DMS79 (cell line): ENCODE measurements at regions not wholly inside any gene's neighbourhood (a gene's known extent, or its start where the extent isn't known, plus 50 kb on each side); places are given as distances from the start of the nearest gene placed in this dataset.

ENCODE experiments used
- DNase-seq: peaks from one replicate; lab custom pipeline; 2025; lab: John Stamatoyannopoulos, UW

DNA sequence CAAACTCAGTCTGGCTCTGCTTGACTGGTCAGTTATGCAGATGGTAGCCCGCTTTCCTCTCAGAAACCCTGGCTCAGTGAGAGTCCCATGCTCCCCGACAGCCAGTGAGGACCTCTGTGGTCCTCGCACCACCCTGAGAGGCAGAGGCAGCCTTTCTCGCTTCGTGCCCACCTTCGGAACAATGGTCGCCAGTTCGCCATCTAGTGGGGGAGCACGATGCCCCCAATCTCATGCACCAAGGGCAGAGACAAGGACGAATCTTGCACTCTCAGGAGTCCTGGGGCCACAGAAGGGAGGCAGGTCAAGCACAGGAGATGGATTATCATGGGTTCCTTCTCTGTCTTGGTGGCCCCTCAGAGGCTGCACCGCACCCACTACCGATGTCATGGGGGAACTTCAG is 75.2 kb downstream of the RHCG start:
- no peak for DNase-seq

DNA sequence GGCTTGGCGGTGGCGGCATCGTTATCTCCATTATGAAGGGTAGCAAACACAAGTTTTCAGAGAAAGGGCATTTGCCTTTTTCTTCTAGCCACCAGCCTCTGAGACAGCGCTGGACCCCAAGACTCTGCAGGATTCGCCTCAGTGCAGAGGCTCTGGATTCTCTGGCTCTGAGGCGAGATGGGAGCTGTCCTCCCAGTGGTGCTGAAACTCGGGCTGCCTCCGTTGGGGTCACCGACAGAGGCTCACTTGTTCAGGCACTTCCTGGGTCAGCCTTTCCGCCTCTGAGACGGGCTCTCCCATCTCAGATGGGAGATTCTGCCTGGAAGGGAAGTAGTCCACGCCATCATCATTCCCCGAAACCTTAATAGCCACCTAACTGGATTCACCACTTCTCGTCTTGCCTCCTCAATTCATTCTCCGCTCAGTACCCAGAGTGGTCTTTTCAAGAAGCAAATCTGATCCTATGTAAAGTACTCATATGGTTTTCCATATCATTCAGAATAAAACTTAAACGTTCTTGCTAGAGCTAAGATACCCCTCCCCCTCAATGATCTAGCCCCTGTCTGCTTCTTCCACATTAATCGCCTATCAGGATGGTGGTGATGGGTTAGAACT is 76.9 kb downstream of the RHCG start:
- no peak for DNase-seq

DNA sequence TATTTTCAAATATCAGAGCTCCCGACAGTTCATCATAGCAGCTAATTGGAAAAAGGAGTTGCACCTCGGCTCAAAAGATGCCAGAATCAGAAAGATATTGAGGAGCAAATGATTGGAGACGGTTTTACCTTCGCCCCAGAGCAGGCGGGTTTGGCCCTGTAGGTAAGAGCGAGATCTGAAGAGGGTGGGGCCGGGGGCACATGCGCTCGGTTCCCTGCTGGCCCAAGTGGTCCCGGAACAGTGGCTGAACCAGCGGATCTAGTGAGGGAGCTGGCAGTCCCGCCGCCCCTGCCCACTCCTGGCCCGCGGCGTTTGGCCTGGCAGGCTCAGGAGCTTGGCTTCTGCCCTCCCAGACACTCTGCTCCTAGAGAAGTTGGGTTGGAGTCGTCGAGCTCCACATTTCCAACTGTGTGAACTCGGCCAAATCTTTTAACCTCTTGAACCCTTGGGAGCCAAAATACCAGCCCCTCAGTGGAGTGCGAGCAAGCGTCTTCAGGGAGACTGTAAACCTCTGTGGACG is 79.1 kb downstream of the RHCG start:
- no peak for DNase-seq

DNA sequence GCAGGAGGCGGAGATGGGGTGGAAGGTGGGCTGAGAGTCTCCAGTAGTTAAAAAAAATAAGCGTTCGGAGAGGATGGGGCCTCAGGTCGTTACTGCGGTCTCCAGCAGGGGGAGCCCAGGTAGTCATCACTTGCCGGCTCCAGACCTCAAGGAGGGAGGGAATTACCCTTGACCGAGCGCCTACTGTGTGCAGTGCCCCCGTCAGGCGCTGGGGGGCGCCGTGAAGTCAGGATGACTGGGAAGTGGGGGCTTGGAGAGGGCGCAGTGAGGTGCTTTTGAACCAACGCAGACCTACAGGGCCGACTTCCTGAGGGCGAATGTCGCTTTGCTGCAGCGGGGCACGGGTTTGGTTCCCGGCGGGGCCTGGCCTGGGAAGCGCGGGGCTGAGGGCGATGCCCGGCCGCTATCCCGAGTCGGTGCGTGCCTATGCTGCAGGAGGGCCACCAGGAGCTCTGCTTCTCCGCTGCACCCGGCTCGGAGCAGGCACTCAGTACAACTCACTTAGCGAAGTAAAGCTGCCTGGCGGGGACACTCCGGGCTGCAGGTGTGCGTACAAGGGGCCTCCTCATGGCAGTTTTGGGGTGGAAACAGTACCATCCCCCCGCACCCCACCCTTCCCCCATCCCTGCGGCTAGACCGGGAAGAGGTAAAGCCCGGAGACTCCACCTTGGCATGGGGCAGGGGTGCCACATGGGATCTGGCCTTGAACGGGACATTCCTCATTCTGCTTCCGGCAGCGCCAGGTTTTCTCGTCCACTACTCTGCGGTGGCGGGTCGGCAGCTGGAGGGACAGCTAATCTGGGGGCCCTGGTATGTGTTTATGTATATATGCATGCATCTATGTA is 79.8 kb downstream of the RHCG start:
- DNase-seq = no peak

DNA sequence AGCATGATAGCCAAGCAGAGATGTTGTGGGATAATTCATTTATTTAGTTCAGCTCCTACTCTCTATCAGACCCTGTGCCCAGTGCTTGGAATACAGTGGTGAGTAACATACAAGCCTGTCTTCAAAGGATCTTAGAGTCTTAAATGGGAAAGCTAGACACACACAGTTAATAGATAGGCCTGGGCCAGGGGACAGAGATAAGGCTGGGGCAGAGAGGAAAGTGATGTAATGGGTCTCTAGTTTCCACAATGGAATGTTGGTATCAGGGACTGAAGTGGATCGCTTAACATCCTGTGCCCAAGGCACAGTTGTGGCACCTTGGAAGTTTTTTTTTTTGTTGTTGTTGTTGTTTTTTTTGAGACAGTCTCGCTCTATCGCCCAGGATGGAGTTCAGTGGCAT is 79.9 kb upstream of the POLG start:
- no peak for DNase-seq

DNA sequence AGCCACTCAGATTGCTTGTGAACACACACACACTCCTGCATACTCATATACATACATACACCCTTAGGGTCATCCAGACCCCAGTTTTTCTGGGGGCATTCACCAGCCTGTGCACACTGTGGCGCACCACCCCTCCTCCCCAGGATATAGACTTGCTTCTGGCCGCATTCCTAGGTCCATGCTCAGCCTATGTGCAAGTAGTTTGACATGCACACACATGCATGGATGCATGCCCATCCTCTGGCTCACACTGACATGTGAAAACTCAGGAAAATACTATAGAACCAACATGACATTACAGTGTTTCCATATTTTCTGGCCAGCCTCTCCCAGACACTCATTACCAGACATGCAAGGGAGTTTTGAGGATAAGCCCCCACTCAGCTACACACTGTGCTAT is 79.3 kb upstream of the POLG start:
- no peak for DNase-seq

DNA sequence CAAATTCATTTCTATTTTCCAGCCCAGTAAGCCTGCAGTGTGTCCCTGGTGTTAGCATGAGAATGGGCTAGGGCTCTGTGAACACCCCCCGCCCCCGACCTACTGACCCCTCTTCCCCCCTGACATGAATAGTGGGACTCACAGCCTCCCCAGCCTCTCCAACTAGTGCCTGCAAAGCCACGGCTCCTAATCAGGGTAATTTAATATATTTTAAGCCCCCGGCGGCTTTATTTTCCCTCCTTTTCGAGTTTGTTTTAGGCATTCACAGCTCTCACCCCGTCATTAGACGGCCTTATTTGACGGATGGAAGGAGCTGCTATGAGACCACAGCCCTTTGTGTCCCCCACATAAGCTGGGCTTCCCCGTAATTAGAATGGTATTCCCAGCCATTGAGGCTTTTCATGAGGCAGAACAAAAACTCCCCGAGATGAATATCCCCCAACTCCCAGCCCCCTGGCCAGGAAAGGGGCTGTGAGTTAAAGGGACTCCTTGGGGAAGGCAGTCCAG is 78.3 kb upstream of the POLG start:
- DNase-seq = no peak

DNA sequence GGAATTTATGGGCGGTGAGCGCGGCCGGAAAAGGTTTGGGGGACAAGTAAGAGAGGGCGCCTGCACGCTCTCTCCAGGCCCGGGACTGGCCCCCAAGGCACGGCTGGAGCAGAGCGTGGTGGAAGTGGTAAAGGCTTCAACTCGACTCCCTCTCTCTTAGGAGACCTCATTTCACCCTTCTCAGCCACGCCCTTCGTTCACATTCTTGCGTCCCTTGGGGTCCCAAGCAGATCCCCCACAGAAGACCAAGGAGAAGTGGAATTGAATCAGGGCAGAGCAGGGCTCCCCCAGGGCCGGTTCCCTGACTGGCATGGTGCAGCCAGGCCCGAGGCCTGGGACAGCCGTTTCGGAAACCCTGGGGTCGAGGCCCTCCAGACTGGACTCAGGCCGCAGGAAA is 75.4 kb upstream of the POLG start:
- DNase-seq = no peak

DNA sequence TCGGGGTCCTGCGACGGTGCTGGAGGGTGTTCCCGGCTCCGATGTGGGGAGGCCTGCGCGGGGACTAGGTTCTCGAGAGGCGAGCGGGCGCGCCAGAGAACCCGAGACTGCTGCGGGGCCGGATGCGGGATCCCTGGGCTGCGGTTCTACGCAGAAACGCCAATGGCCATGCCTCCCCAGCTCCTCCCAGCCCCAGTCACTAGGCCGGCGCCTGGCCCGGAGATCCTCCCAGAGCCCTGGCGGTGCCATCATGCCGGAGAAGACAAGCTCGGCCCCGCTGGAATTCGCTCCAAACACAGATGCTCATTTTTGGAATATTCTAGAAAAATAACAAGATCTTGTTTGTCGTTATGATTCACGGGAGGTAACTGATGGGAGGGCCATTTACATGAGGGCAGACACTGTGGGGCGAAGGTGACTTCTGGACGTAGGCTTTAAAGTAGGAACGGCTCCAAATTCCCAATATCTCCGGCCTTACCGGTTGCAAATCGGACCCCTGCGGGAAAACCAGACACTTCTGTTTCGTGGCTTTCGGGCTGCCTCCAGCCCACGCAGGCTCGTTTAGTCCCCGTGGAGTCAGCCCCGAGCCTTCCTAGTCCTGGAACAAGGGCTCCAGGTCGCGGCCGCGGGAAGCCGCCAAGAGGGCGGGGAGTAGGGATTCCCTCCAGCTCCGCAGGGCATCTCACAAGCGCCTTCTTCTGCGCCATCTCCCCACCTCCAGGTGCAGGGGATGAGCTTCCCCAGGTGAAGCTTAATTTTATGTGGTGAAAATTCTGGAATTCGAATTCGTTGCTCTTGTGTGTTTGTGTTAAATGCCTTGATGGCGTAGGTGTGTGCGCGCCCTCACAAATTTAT is 74.8 kb upstream of the POLG start:
- DNase-seq = no peak

DNA sequence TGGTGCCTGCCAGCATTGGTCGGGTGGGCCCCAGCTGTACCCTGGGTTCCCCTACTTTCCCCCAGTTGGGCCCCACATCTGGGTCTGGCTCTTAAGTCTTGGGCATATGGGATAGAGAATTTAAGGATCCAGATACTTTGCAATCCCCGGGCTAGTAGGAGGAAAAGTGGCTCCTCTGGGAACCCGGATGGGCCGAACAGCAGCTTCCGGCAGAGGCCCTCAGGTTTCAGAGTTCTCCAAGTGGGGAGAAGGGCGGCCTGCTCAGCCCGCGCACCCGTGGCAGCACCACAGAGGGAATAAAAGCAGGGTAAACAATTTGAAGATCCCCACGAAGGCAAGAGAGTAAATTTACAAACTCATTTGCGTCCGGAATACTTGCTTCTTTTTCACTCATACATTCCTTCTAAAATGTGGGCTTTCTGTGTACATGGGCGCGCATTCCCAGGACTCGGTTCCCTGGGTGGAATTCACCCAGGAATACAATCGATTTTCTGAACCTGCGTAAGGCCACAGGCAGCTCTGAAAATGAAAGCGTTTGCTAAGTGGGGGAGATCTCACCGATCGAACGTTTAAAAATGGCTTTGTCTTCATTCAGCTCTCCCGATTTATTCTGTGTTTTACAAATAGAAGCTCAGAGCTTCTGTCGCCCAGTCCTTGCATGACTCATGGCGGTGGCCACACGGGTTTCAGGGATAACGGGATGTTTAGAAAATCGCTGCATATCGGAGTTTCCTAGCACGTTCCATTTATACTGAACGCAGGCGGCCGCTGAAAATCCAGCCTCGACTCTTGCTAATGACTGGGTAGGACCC is 74.0 kb upstream of the POLG start:
- DNase-seq = no peak

DNA sequence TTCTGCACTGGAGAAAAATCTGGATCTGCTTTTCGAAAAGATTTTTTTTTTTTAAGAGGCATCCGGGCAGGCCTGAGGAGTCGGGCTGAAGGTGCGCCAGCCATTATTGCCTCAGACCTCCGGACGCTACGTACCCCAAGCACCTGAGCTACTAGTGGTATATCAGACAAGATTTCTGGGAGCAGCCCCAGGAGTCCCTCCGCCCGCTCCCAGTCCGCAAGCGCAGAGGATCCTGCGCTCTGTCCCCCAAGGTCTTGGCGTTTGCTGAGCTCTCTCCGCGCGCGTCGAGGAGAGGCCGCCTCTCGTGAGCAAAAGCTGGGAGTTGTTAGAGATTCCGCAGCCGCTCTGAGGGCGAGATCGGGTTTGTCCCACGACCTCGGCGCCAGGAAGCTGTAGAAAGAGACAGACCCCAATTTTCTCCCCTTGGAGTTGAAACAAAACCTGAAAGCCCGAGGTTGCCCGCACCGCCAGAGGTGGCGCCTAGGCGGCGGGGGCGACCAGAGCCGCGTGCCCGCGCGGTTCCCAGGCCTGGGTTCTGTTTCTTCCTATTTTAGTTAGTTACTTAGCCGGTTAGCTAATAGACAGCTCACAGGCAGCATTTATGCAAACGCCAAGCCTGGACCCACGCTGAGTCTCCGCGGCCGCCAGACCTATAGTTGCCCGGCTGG is 72.5 kb upstream of the POLG start:
- DNase-seq = no peak

DNA sequence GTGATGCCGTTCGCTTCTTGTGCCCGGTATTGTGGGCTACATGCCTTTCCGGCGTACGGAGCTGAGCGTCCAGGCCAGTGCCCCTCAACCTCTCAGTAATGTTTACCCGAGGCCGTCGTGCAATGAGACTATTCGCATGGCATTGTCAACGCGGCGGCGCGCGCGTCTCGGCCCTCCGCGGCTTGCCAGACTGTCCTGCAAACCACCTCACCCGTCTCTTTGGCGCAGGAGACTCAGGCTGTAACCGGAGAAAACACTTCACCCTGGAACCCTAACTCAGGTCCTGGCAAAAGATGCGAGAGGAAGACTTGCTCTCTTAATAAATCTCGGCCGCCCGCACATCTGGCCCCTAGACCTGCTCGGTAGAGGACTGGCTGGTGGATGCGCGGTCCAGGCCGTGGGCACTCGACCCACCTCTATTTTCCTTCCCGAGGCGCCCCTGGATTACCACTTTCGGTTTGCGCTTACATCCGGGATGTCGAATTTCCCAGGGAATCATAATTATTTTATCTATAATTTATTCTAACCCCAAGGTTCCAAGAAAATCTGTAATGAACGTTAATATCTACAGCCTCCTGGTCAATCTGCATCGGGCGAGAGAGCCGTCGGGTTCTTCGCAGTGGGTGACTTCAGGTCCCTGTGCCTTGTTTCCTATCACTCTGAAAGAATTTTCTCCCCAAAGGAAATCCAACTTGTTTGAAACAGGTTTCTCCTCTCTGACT is 71.8 kb upstream of the POLG start:
- DNase-seq = no peak

DNA sequence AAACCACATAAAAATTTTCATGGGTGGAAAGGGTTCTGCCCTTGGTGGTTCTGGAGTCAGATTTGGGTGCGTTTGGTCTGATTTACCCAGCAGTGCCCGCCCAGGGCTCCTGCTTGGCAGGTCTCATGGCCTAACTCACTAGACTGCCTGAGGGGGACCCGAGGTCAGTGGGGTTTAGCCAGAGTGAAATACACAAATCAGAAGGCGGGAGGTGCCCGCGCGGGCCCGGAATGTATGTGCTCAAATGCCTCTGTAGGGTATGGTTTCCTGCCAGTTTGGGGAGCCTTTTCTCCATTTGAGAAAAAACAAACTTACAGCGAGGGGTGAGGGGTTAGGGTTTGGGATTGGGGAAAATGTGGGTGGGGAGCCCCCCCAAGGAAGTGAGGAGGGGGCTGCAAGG is 70.9 kb upstream of the POLG start:
- DNase-seq = no peak

DNA sequence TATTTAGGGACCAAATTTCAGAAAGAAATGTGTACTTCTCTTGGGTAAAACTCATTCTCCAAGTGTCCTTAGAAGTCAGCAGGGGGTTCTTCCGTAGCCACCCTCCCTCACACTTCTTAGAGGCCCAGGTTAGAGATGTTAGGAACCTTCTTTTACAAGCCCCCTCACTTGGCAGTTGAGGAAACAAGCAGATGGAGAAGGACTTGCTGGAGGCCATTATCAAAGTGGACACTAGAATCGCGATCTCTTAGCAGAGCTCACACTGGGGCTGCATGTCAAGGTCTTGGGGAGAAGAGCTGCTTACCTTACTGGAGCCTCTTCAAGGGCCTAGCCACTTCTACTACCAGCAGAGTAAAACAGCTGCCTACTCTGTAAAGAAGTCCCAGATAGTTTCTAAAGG is 69.4 kb upstream of the POLG start:
- no peak for DNase-seq

DNA sequence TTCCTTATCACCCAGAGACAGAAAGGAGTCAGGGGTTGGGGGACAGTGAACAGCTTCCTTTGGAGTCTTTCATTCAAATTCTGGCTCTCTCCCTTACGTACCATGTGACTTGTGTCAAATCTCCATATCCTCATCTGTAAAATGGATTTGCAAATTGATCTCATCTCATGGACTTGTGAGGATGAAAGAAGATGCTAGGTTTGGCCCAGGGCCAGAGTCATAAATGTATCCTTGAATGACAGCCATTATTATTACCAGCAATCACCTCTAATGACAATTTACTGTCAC is 67.8 kb upstream of the POLG start:
- no peak for DNase-seq

DNA sequence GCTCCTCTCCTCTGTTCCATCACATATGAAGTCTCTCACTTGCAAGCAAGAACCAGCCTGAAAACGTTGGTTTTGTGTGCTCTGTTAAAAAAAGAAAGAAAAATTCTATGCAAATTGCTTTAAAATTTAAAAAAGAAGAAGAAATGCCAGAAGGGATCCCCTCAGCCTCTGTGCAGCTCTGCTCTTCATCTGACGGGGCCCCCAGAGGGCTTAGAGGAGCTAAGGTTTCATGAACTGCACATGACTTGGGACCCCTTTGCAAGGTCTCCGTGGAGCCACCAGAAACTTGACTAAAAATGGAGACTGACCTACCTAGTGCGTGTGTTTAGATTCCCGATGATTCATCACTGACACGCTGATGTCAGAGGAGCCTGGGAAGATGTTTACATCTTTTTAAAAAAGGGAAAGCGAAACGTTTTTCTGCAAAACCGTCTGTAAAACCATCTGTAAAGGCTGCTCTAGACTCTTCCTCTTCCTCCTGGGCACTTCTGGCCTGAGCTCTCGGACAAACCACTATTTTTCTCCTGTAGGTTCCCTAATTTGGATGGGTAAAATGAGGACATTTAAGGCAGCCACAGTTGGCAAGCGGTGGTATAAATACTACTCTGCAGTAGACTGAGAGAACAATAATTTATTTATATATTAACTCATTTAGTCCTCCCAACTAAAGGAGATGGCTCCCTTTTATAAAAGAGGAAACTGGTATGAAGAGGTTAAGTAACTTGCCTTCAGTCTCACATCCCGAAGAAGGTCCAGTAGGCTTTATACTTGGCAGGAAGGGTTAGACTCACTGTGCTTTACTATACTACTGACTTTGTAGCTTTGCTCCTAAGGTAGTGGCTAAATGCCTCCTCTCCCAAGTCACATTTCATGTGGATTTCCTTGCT is 67.2 kb upstream of the POLG start:
- no peak for DNase-seq

DNA sequence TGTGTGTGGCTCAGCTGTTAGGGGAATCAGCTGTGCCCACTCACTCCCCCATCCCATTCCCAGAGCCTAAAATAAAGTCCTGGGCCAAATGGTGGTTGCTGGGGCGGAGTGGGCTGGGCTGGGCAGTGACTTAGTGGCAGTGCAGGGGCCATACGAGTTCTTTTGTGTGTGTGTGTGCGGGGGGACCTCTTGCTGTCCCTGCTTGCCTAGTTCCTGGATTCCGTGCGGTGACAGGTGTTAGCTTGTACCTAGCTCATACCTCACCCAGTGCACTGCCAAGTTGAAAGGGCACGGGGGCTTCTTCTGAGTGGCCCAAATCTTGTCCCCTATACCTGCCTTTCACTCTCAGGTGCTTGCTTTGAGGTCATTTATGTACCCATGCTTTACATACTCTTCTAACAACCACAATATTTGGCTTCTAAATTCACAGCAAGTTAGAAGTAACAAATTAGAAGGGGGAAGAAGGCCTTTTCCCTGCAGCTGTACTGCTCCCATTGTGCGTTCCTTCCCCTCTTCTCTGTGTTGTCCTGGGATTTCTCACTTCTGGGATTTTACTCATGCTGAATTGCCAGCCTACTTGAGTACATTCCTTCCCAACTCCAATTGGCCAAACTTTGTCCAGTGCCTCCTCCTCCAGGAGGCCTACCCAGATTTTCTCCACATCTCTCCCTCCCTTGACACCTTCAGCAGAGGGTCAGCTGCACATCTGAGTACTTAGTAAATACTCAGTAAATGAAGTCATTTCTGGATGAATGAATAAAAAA is 66.3 kb upstream of the POLG start:
- no peak for DNase-seq

DNA sequence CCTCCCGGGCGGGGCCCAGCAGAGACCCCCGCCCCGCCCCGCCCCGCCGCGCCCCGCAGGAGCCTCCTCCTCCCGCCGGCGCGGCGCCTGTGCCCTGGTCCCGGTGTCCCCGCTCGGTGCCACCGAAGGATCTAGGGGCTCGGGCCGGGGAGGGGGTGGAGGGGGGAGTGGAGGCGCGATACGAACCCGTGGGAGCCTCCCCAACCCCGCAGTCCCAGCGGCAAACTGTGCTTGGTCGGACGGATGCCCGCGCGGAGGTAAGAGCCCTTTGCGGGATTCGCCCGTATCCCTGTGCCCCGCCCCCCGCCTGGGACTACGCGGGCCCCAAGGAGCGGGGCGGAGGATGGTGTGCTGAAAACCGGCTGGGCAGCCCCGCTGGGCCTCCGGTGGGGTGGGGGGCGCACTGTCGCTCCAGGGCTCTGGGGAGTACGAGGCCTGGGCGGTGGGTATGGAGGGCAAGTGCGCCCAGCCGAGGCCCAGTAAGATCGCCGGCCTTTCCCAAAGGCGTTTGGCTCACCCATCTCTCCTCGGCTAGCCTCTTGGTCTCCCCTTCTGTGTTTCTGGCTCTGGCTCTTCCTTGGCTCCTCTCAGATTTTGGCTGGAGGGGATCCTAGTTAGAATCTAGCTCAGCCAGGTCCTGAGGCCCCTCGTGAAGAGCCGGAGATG is 65.6 kb upstream of the POLG start:
- no peak for DNase-seq
